ENCODE measurements at regions not wholly inside any gene's neighbourhood (a gene's known extent, or its start where the extent isn't known, plus 50 kb on each side); places are given as distances from the start of the nearest gene placed in this dataset.
"Not testable (repeated sequence)": the region's sequence is repeated elsewhere in the genome, so short reads cannot be mapped to it uniquely, and the experiment has no call there.

DNA sequence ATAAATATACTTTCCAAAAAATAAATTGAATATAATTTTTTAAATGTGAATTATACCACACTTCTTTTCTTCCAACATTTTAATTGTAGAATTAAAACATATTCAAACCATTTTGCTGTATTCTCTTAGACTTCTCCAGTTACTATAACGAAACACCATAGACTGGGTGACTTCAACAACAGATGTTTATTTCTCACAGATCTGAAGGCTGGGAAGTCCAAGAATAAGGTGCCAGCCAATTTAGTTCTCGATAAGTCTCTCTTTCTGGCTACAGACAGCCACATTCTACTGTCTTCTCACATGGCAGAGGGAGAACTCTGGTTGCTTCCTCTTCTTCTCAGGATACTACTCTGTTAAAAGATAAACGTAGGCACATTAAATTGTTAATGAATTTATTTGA, 155.8 kb upstream of the UGT8 start:
- no peaks in the 10 kb centered on the region for H3K9me3 ChIP-seq
- TF ChIP-seq, protein P1, sequence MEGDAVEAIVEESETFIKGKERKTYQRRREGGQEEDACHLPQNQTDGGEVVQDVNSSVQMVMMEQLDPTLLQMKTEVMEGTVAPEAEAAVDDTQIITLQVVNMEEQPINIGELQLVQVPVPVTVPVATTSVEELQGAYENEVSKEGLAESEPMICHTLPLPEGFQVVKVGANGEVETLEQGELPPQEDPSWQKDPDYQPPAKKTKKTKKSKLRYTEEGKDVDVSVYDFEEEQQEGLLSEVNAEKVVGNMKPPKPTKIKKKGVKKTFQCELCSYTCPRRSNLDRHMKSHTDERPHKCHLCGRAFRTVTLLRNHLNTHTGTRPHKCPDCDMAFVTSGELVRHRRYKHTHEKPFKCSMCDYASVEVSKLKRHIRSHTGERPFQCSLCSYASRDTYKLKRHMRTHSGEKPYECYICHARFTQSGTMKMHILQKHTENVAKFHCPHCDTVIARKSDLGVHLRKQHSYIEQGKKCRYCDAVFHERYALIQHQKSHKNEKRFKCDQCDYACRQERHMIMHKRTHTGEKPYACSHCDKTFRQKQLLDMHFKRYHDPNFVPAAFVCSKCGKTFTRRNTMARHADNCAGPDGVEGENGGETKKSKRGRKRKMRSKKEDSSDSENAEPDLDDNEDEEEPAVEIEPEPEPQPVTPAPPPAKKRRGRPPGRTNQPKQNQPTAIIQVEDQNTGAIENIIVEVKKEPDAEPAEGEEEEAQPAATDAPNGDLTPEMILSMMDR (IDR thresholded peaks at IDR 0.05) = no peak
- no peaks in the 10 kb centered on the region for H3K36me3 ChIP-seq
- H3K27ac ChIP-seq = no peak overlapping the region
- intact Hi-C loops (cut with DNase I; ENCODE audit: low total_unique reads) = no loop called here
- no peak overlapping the region for H3K4me3 ChIP-seq
- DNase-seq = no peak
- no peaks in the 10 kb centered on the region for H3K27me3 ChIP-seq
- H3K4me1 ChIP-seq = no peaks in the 10 kb centered on the region

DNA sequence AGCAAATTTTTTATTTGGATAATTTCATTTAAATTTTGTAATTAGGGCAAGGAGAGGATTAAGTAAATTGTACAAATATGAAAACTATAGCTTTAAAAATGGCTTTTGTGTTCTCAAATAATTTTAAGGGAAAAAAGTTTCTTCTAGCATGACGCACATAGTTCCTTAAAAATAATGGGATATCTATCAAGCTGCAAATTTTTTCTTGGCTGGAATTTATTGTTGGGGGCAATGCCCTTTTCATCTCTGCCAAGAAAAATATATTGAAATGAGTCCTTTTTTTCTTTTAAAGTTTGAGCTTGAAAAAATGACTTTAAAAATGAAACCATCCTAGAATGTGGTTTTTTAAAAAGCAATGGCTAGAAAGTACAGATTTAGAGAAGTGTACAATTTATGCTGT, 154.4 kb upstream of the UGT8 start:
- Histone ChIP-seq H3K4me1 (no peaks in the 10 kb centered on the region), H3K4me3 (no peak overlapping the region), H3K27ac (no peak overlapping the region), H3K36me3 (no peaks in the 10 kb centered on the region), H3K27me3 (no peaks in the 10 kb centered on the region), H3K9me3 (no peaks in the 10 kb centered on the region)
- intact Hi-C loops (cut with DNase I; ENCODE audit: low total_unique reads) = no loop called here
- DNase-seq = no peak
- TF ChIP-seq, protein P1 (IDR thresholded peaks at IDR 0.05) = no peak

DNA sequence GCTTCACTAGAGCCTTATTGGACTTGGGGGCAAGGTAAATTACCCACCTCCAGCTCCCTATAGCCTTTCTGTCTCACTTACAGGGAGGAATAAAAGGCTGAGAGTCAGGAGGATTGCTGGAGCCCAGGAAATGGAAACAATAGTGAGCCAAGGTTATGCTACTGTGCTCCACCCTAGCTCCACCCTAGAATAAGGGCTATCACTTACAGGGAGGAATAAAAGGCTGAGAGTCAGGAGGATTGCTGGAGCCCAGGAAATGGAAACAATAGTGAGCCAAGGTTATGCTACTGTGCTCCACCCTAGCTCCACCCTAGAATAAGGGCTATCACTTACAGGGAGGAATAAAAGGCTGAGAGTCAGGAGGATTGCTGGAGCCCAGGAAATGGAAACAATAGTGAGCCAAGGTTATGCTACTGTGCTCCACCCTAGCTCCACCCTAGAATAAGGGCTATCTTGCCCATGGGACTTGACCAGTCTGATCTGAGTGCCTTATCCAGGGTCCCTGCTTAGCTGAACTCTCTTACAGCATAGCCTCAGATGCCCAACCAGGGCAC, 150.6 kb upstream of the UGT8 start:
- intact Hi-C loops (cut with DNase I; ENCODE audit: low total_unique reads); H3K4me3 ChIP-seq; H3K27ac ChIP-seq; H3K36me3 ChIP-seq; H3K9me3 ChIP-seq; DNase-seq; H3K4me1 ChIP-seq; H3K27me3 ChIP-seq: not testable (repeated sequence)

DNA sequence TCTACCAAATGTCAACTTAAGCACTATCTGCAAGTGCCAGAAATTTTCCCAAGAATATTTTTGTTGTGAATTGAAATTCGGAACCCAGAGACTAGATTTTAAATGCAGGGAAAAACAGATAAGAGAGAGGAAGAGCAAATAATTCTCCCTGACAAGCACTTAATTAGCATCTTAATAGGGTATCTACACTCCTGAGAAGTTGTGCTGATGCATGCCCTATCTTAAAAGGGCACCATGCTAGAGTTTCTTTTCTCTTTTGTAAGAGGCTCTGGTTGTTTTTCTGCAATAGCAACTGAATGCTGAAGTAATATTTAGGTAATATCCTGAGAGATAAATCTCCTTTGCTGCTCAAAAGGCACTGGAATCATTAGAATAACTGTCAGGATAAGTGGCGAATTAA, 139.9 kb upstream of the UGT8 start:
- H3K9me3 ChIP-seq = no peaks in the 10 kb centered on the region
- H3K27ac ChIP-seq = no peak overlapping the region
- no peaks in the 10 kb centered on the region for H3K4me1 ChIP-seq
- TF ChIP-seq, protein P1 (IDR thresholded peaks at IDR 0.05) = no peak
- H3K36me3 ChIP-seq = no peaks in the 10 kb centered on the region
- H3K4me3 ChIP-seq = no peak overlapping the region
- intact Hi-C loops (cut with DNase I; ENCODE audit: low total_unique reads) = no loop called here
- no peak for DNase-seq
- no peaks in the 10 kb centered on the region for H3K27me3 ChIP-seq

DNA sequence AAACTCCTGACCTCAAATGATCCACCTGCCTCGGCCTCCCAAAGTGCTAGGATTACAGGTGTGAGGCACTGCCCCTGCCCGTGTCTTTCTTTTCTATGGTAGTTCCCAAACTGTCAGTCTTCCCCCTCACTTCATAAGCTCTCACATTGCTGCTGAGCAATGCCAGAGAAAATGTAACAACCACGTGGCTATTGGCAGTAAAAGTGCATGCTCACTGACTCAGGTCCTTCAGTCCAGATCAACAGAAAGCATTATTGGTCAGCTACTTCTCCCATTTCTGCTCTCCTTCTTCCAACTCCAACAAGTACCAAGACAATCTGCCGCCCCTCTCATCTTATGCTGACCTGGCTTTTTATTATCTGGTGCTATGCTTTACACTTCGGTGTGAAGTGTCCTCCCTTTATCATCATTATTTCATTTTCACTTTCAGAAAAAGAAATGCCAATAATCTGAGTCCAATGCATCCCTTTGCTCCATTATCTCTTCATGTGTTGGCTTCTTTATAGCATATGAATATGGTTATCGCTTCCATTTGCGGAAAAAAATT, 133.8 kb upstream of the UGT8 start:
- no peak for DNase-seq
- H3K9me3 ChIP-seq = no peaks in the 10 kb centered on the region
- no peaks in the 10 kb centered on the region for H3K36me3 ChIP-seq
- no peaks in the 10 kb centered on the region for H3K27me3 ChIP-seq
- no peak overlapping the region for H3K4me3 ChIP-seq
- TF ChIP-seq, protein P1 (IDR thresholded peaks at IDR 0.05) = no peak
- H3K27ac ChIP-seq = no peak overlapping the region
- H3K4me1 ChIP-seq = no peaks in the 10 kb centered on the region
- intact Hi-C loops (cut with DNase I; ENCODE audit: low total_unique reads) = no loop called here

DNA sequence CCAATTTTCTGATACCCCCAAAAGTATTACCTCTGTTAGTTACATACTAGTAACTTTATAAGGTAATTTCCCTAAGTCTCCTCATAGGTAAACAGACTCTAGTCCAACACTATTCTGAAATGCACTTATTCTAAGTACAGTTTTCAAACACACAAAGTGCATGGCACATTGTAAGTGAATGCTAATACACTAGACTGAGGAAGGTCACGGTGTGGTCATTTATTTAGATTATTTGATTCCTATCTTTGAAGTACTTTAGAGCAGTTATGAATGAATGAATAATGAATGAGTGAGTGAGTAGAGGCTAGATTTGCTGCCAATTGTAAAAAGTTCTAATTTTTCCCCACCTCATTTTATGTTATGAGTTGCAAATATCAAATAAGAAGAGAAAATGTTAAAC, 132.8 kb upstream of the UGT8 start:
- no peak overlapping the region for H3K4me3 ChIP-seq
- no peaks in the 10 kb centered on the region for H3K9me3 ChIP-seq
- H3K27ac ChIP-seq = no peak overlapping the region
- TF ChIP-seq, protein P1 (IDR thresholded peaks at IDR 0.05) = no peak
- no peaks in the 10 kb centered on the region for H3K27me3 ChIP-seq
- H3K36me3 ChIP-seq = no peaks in the 10 kb centered on the region
- no peak for DNase-seq
- H3K4me1 ChIP-seq = no peaks in the 10 kb centered on the region
- intact Hi-C loops (cut with DNase I; ENCODE audit: low total_unique reads) = no loop called here

All from tibial artery (tissue), 4 donors.